CD14-positive monocyte (primary cell): ENCODE measurements at regions not wholly inside any gene's neighbourhood (a gene's known extent, or its start where the extent isn't known, plus 50 kb on each side); places are given as distances from the start of the nearest gene placed in this dataset.

Experiments
- DNase-seq, 3 donors: peaks; one replicate each; pipeline ENCODE4 v3.0.0-alpha.2; 2011 to 2022
- H2AFZ ChIP-seq: 2 replicates; pipeline ENCODE4 v1.6.0; 2012; ENCODE audit warnings: mild to moderate bottlenecking, low read depth, low read length, inconsistent platforms; ENCODE audit not compliant: insufficient read depth, poor library complexity, severe bottlenecking
- H3K27ac ChIP-seq, 2 donors: 1 replicate in 1 of 2; 2 replicates in 1 of 2; pipeline ENCODE4 v1.5.1; 2012 to 2013; ENCODE audit warnings: low read length in 2 of 2, control low read depth in 1 of 2, inconsistent platforms in 1 of 2, low read depth in 1 of 2, mild to moderate bottlenecking in 1 of 2
- H3K27me3 ChIP-seq, 2 donors: one replicate each; pipeline versions ENCODE4 v1.6.0 to v1.6.1; 2011 to 2013; ENCODE audit warnings: low read length in 2 of 2; ENCODE audit not compliant: control insufficient read depth in 2 of 2, insufficient read depth in 2 of 2
- H3K36me3 ChIP-seq, 2 donors: replicated peaks in 1 of 2; 1 replicate in 1 of 2; 2 replicates in 1 of 2; pipeline versions ENCODE4 v1.5.1 to v1.6.1; 2012 to 2013; ENCODE audit warnings: low read length in 2 of 2, control low read depth in 1 of 2, inconsistent platforms in 1 of 2, mild to moderate bottlenecking in 1 of 2; ENCODE audit not compliant: insufficient read depth in 2 of 2, control insufficient read depth in 1 of 2
- H3K4me1 ChIP-seq, 2 donors: 1 replicate in 1 of 2; 2 replicates in 1 of 2; pipeline versions ENCODE4 v1.5.1 to v1.6.1; 2012 to 2013; ENCODE audit warnings: low read length in 2 of 2, control low read depth in 1 of 2, inconsistent platforms in 1 of 2, mild to moderate bottlenecking in 1 of 2, moderate library complexity in 1 of 2; ENCODE audit not compliant: insufficient read depth in 2 of 2, control insufficient read depth in 1 of 2
- H3K4me2 ChIP-seq: replicated peaks from 2 replicates; pipeline ENCODE3; 2012; ENCODE audit warnings: low read length, moderate library complexity, mild to moderate bottlenecking; ENCODE audit not compliant: poor library complexity, severe bottlenecking; ENCODE audit errors: extremely low read depth
- H3K4me3 ChIP-seq, 3 experiments: fragments of 200-600 bp in 1 of 3; sonication (generic) in 1 of 3; replicated peaks in 1 of 3; 1 replicate in 2 of 3; 2 replicates in 1 of 3; pipeline ENCODE4 v1.5.1; 2011 to 2013; ENCODE audit warnings: low read length in 3 of 3, mild to moderate bottlenecking in 3 of 3, control low read depth in 2 of 3, low read depth in 2 of 3, inconsistent platforms in 1 of 3, moderate library complexity in 1 of 3
- H3K79me2 ChIP-seq: 2 replicates; pipeline ENCODE4 v1.6.0; 2012; ENCODE audit warnings: mild to moderate bottlenecking, control low read depth, inconsistent platforms, low read length, moderate library complexity; ENCODE audit not compliant: insufficient read depth
- H3K9ac ChIP-seq: 2 replicates; pipeline ENCODE4 v1.6.0; 2017; ENCODE audit warnings: low read length, mild to moderate bottlenecking; ENCODE audit not compliant: insufficient read depth, poor library complexity, severe bottlenecking
- H3K9me3 ChIP-seq, 2 donors: replicated peaks in 1 of 2; 1 replicate in 1 of 2; 2 replicates in 1 of 2; pipeline versions ENCODE4 v1.5.1 to v1.6.1; 2012 to 2013; ENCODE audit warnings: low read length in 2 of 2, control low read depth in 1 of 2; ENCODE audit not compliant: control insufficient read depth in 1 of 2, insufficient read depth in 1 of 2
- H4K20me1 ChIP-seq: 2 replicates; pipeline ENCODE4 v1.6.0; 2012; ENCODE audit warnings: mild to moderate bottlenecking, low read length, control low read depth, moderate library complexity; ENCODE audit not compliant: insufficient read depth
- H3K27ac Mint-ChIP-seq, 7 donors: one replicate each; pipeline ENCODE4 v1.8.0; 2020; ENCODE audit warnings: mild to moderate bottlenecking in 7 of 7, mixed read lengths in 7 of 7, moderate library complexity in 6 of 7, inconsistent platforms in 2 of 7
- H3K27me3 Mint-ChIP-seq, 3 donors: one replicate each; pipeline ENCODE4 v1.8.0; 2021 to 2022; ENCODE audit warnings: low read depth in 3 of 3, mild to moderate bottlenecking in 3 of 3, mixed read lengths in 3 of 3, moderate library complexity in 3 of 3, inconsistent platforms in 1 of 3
- H3K36me3 Mint-ChIP-seq, 2 donors: one replicate each; pipeline ENCODE4 v1.8.0; 2020; ENCODE audit warnings: mixed read lengths in 2 of 2, inconsistent platforms in 1 of 2, mild to moderate bottlenecking in 1 of 2
- H3K4me1 Mint-ChIP-seq: one replicate; pipeline ENCODE4 v1.8.0; 2020; ENCODE audit warnings: mild to moderate bottlenecking, mixed read lengths
- H3K4me3 Mint-ChIP-seq, 2 donors: one replicate each; pipeline ENCODE4 v1.8.0; 2020; ENCODE audit warnings: mild to moderate bottlenecking in 2 of 2, mixed read lengths in 2 of 2, moderate library complexity in 1 of 2
- H3K9me3 Mint-ChIP-seq, 7 donors: one replicate each; pipeline ENCODE4 v1.8.0; 2020 to 2022; ENCODE audit warnings: mixed read lengths in 7 of 7, mild to moderate bottlenecking in 6 of 7, moderate library complexity in 6 of 7, inconsistent platforms in 2 of 7
- WGBS: methylation state at CpG from one replicate; pipeline ENCODE4 v1.1.5; 2013; ENCODE audit warnings: missing lambda C conversion rate; ENCODE audit not compliant: insufficient coverage; 5-methylcytosine and 5-hydroxymethylcytosine counted together
- intact Hi-C, 2 donors: fragments of 100-400 bp; cut with micrococcal nuclease; formaldehyde crosslinking; loops; one replicate each; pipeline versions ENCODE4 v1.15.0 to v1.15.1; 2023
- TF ChIP-seq, protein P1 (sequence below): fragments of 200-600 bp; IDR thresholded peaks from one replicate; pipeline ENCODE4 v1.8.0; 2022; ENCODE audit warnings: antibody characterized with exemption, mild to moderate bottlenecking

DNA sequence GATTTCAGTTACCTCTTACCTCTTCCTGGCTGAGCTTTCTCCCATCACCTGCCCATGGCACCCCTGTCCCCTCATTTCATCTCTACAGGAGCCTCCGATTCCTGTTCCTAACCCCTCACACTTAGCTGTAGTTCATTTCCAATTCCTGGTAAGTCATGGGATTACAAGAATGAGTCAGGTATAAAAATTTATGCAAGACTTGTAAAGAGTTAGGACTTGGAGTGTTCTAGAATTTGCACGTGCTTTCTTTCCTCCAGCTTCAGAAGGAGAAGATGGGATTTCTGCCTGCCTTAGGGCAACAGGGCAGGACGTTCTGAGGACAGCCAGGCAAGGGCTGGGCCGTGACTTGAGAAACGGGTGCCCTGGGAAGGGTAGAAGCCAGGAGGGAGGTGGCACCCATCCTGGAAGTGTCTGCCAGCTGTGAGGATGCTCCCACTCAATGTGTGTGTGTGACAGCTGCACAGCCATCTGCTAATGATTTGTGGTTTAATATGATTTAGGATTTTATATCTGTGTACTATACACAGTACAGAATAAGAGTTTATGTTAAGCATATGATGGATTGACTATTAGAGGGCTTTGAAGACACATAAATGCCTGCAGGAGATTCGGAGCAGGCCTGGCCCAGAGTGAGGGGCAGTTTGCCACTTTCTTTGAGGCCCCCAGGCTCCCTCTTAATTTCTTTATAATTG, 81.5 kb upstream of the VIPR2 start:
- no peak for DNase-seq
- peaks cover 4 to 5% (median 4%) of the 10 kb centered on the region in 3 donors for H3K27me3 Mint-ChIP-seq
- no peaks in the 10 kb centered on the region for H3K4me1 Mint-ChIP-seq
- H3K9me3 Mint-ChIP-seq: peaks cover 0 to 15% (median 2%) of the 10 kb centered on the region in 7 donors
- no peak overlapping the region for H3K27ac ChIP-seq
- no peaks in the 10 kb centered on the region for H3K79me2 ChIP-seq
- no peak overlapping the region for H3K4me3 Mint-ChIP-seq
- no peaks in the 10 kb centered on the region for H4K20me1 ChIP-seq
- WGBS: 98% methylated on average over 4 of the region's 6 CpGs
- H3K36me3 Mint-ChIP-seq: no peaks in the 10 kb centered on the region
- H2AFZ ChIP-seq: no peak overlapping the region
- no peak overlapping the region for H3K9ac ChIP-seq
- H3K36me3 ChIP-seq: no peaks in the 10 kb centered on the region
- no peak overlapping the region for H3K4me2 ChIP-seq
- TF ChIP-seq, protein P1, sequence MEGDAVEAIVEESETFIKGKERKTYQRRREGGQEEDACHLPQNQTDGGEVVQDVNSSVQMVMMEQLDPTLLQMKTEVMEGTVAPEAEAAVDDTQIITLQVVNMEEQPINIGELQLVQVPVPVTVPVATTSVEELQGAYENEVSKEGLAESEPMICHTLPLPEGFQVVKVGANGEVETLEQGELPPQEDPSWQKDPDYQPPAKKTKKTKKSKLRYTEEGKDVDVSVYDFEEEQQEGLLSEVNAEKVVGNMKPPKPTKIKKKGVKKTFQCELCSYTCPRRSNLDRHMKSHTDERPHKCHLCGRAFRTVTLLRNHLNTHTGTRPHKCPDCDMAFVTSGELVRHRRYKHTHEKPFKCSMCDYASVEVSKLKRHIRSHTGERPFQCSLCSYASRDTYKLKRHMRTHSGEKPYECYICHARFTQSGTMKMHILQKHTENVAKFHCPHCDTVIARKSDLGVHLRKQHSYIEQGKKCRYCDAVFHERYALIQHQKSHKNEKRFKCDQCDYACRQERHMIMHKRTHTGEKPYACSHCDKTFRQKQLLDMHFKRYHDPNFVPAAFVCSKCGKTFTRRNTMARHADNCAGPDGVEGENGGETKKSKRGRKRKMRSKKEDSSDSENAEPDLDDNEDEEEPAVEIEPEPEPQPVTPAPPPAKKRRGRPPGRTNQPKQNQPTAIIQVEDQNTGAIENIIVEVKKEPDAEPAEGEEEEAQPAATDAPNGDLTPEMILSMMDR: no peak
- peaks cover 0 to 12% of the 10 kb centered on the region in 2 donors for H3K9me3 ChIP-seq
- no peaks in the 10 kb centered on the region for H3K27me3 ChIP-seq
- no peaks in the 10 kb centered on the region for H3K4me1 ChIP-seq
- intact Hi-C loops: no loop called here
- no peak overlapping the region for H3K4me3 ChIP-seq
- peak overlapping the region in 1 of 7 donors; percentile 5 for H3K27ac Mint-ChIP-seq

DNA sequence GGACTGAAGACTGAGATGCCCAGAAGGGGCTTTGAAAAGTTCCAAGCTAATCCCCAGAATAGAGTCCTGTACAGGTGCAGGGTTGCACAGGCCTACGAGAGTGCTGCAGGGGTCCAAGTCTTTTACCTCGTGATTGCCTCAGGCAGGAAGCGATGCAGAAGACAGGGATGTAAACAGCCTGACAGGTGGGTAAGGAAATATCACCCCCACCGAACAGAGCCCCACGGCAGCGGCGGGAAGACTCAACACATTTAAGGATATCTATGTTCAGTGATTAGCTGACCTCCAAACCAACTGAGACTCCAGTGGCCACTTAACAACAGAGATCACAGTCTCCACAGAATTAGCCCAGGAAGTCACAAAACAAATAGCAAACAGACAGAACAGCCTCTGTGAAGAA, 73.9 kb upstream of the VIPR2 start:
- no peak overlapping the region for H2AFZ ChIP-seq
- TF ChIP-seq, protein P1: no peak
- intact Hi-C loops: no loop called here
- H4K20me1 ChIP-seq: no peaks in the 10 kb centered on the region
- no peak overlapping the region for H3K4me2 ChIP-seq
- WGBS: 87% methylated on average over 3 of the region's 7 CpGs
- H3K36me3 ChIP-seq: no peaks in the 10 kb centered on the region
- no peak overlapping the region for H3K27ac ChIP-seq
- no peak overlapping the region for H3K4me3 ChIP-seq
- no peaks in the 10 kb centered on the region for H3K27me3 ChIP-seq
- peaks cover 0 to 2% (median 1%) of the 10 kb centered on the region in 3 donors for H3K27me3 Mint-ChIP-seq
- H3K9me3 Mint-ChIP-seq: peaks cover 0 to 3% (median 0%) of the 10 kb centered on the region in 7 donors
- H3K4me1 Mint-ChIP-seq: no peaks in the 10 kb centered on the region
- H3K9ac ChIP-seq: no peak overlapping the region
- DNase-seq: no peak
- no peak overlapping the region for H3K4me3 Mint-ChIP-seq
- H3K9me3 ChIP-seq: no peaks in the 10 kb centered on the region
- no peaks in the 10 kb centered on the region for H3K79me2 ChIP-seq
- no peaks in the 10 kb centered on the region for H3K36me3 Mint-ChIP-seq
- no peaks in the 10 kb centered on the region for H3K4me1 ChIP-seq
- H3K27ac Mint-ChIP-seq: no peak overlapping the region
